B cell (primary cell): ENCODE measurements at regions not wholly inside any gene's neighbourhood (a gene's known extent, or its start where the extent isn't known, plus 50 kb on each side); places are given as distances from the start of the nearest gene placed in this dataset.

Experiments
- ATAC-seq: fragments of 200-7000 bp; cut with Tn5 transposase; one replicate; pipeline ENCODE4 v1.10.0; 2021; ENCODE audit warnings: low read depth, mild to moderate bottlenecking, moderate number of reproducible peaks, moderate library complexity
- CTCF ChIA-PET: fragments of 350-600 bp; sonication (Branson Sonifier 250); formaldehyde crosslinking; loops from one replicate; lab custom pipeline; 2021; ENCODE audit warnings: antibody characterized with exemption, inconsistent platforms; lab: Charles Lee
- POLR2A ChIA-PET: fragments of 350-600 bp; sonication (Branson Sonifier 250); formaldehyde crosslinking; loops from one replicate; lab custom pipeline; 2021; ENCODE audit warnings: antibody characterized with exemption; lab: Charles Lee
- DNase-seq: peaks from one replicate; pipeline ENCODE4 v3.0.0; 2013
- H2AFZ ChIP-seq: 2 replicates; pipeline ENCODE4 v1.6.1; 2012; ENCODE audit warnings: mild to moderate bottlenecking, low read depth, low read length; ENCODE audit not compliant: insufficient read depth, poor library complexity, severe bottlenecking
- H3K27ac ChIP-seq, 2 donors: 1 replicate in 1 of 2; 2 replicates in 1 of 2; pipeline ENCODE4 v1.5.1; 2012 to 2013; ENCODE audit warnings: low read length in 2 of 2, mild to moderate bottlenecking in 2 of 2, moderate library complexity in 1 of 2
- H3K27me3 ChIP-seq, 4 experiments: fragments of 200-600 bp in 1 of 4; sonication (generic) in 1 of 4; replicated peaks in 1 of 4; 1 replicate in 2 of 4; 2 replicates in 2 of 4; pipeline versions ENCODE4 v1.6.1 to v1.7.0; 2013 to 2016; ENCODE audit warnings: low read length in 3 of 4, mild to moderate bottlenecking in 2 of 4, mixed read lengths in 1 of 4, moderate library complexity in 1 of 4; ENCODE audit not compliant: insufficient read depth in 4 of 4, control insufficient read depth in 3 of 4; ENCODE audit errors: control extremely low read depth in 1 of 4
- H3K36me3 ChIP-seq, 2 experiments: replicated peaks in 1 of 2; 1 replicate in 1 of 2; 2 replicates in 1 of 2; pipeline versions ENCODE4 v1.6.1 to v1.7.1; 2013; ENCODE audit warnings: low read length in 1 of 2; ENCODE audit not compliant: insufficient read depth in 2 of 2, control insufficient read depth in 1 of 2; ENCODE audit errors: control extremely low read depth in 1 of 2, extremely low read depth in 1 of 2
- H3K4me1 ChIP-seq, 2 donors: fragments of 200-600 bp in 1 of 2; sonication (generic) in 1 of 2; 1 replicate in 1 of 2; 2 replicates in 1 of 2; pipeline versions ENCODE4 v1.5.1 to v1.6.1; 2013 to 2017; ENCODE audit warnings: low read length in 2 of 2; ENCODE audit not compliant: control insufficient read depth in 2 of 2, insufficient read depth in 2 of 2
- H3K4me2 ChIP-seq: replicated peaks from 2 replicates; pipeline ENCODE3; 2012; ENCODE audit warnings: mild to moderate bottlenecking, low read depth, low read length; ENCODE audit not compliant: poor library complexity, severe bottlenecking
- H3K4me3 ChIP-seq, 5 experiments: fragments of 200-600 bp in 1 of 5; sonication (generic) in 1 of 5; 1 replicate in 3 of 5; 2 replicates in 2 of 5; pipeline versions ENCODE4 v1.5.1 to v1.7.0; 2011 to 2016; ENCODE audit warnings: low read length in 4 of 5, mild to moderate bottlenecking in 4 of 5, low read depth in 2 of 5, control low read depth in 1 of 5, moderate library complexity in 1 of 5; ENCODE audit not compliant: insufficient read depth in 1 of 5; ENCODE audit errors: control extremely low read depth in 1 of 5, extremely low read depth in 1 of 5
- H3K79me2 ChIP-seq: fragments of 200-600 bp; sonication (generic); one replicate; pipeline ENCODE4 v1.6.0; 2016; ENCODE audit warnings: low read length; ENCODE audit not compliant: control insufficient read depth, insufficient read depth
- H3K9ac ChIP-seq: fragments of 200-600 bp; sonication (generic); 2 replicates; pipeline ENCODE4 v1.6.1; 2017; ENCODE audit warnings: mild to moderate bottlenecking, low read length, moderate library complexity
- H3K9me3 ChIP-seq, 3 donors: one replicate each; pipeline versions ENCODE4 v1.6.1 to v1.7.1; 2013; ENCODE audit warnings: low read length in 2 of 3; ENCODE audit not compliant: control insufficient read depth in 2 of 3, insufficient read depth in 1 of 3; ENCODE audit errors: control extremely low read depth in 1 of 3
- H4K20me1 ChIP-seq: 2 replicates; pipeline ENCODE4 v1.6.0; 2012; ENCODE audit warnings: mild to moderate bottlenecking, low read length; ENCODE audit not compliant: insufficient read depth, control insufficient read depth, poor library complexity, severe bottlenecking
- H3K27ac Mint-ChIP-seq: one replicate; pipeline ENCODE4 v1.8.0; 2021; ENCODE audit warnings: mixed read lengths
- H3K27me3 Mint-ChIP-seq: one replicate; pipeline ENCODE4 v1.8.0; 2021; ENCODE audit warnings: mixed read lengths
- H3K4me1 Mint-ChIP-seq: one replicate; pipeline ENCODE4 v1.8.0; 2021; ENCODE audit warnings: mixed read lengths
- H3K4me3 Mint-ChIP-seq: one replicate; pipeline ENCODE4 v1.8.0; 2021; ENCODE audit warnings: mixed read lengths
- H3K9me3 Mint-ChIP-seq: one replicate; pipeline ENCODE4 v1.8.0; 2022; ENCODE audit warnings: mixed read lengths; ENCODE audit not compliant: insufficient read depth
- CTCF ChIP-seq: fragments of 200-600 bp; IDR thresholded peaks from one replicate; pipeline ENCODE4 v1.8.0; 2022; ENCODE audit warnings: antibody characterized with exemption, mild to moderate bottlenecking
- EZH2 ChIP-seq: IDR thresholded peaks from 2 replicates; pipeline ENCODE4 v1.6.1; 2012; ENCODE audit warnings: borderline replicate concordance, low read depth, mild to moderate bottlenecking, moderate library complexity, low read length; ENCODE audit not compliant: insufficient read depth, poor library complexity, severe bottlenecking
- WGBS: methylation state at CpG from one replicate; pipeline ENCODE4 v1.1.5; 2013; ENCODE audit warnings: missing lambda C conversion rate; ENCODE audit not compliant: insufficient coverage; 5-methylcytosine and 5-hydroxymethylcytosine counted together
- intact Hi-C: fragments of 100-400 bp; cut with micrococcal nuclease; formaldehyde crosslinking; loops from one replicate; pipeline ENCODE4 v1.10.0; 2022

DNA sequence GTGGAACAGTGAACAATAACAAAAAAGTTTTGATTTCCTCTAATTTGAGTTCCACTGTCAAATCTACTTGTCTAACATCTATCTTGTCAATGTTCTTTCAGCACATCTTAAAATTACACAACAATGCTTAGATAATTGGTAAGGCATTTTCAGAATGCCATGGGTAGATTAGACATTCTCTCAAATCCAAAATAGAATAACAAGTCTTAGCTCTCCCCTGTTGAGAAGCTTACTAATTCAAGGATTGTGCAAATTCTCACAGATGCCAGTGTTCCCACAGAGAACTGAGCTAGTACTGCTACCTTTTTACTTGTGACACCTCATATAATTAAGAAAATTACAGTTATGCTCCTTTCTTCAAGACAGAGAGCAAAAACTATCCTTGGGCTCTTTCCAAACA is 2442.0 kb downstream of the PCDH7 start:
- H3K4me3 ChIP-seq: no peak overlapping the region
- DNase-seq (no peak), ATAC-seq (no peak)
- intact Hi-C loops: no loop called here
- no peaks in the 10 kb centered on the region for H3K9me3 ChIP-seq
- Mint-ChIP-seq H3K4me1 (no peaks in the 10 kb centered on the region), H3K27me3 (no peaks in the 10 kb centered on the region), H3K9me3 (peaks cover 2% of the 10 kb centered on the region), H3K4me3 (no peak overlapping the region), H3K27ac (no peak overlapping the region)
- TF ChIP-seq EZH2 (no peak), CTCF (no peak)
- ChIA-PET POLR2A (no interaction called here), CTCF (no interaction called here)
- no peaks in the 10 kb centered on the region for H3K27me3 ChIP-seq
- H3K4me2 ChIP-seq: no peak overlapping the region
- H3K4me1 ChIP-seq: no peaks in the 10 kb centered on the region
- H3K79me2 ChIP-seq: no peaks in the 10 kb centered on the region
- no peaks in the 10 kb centered on the region for H3K36me3 ChIP-seq
- H3K27ac ChIP-seq: no peak overlapping the region
- no peak overlapping the region for H2AFZ ChIP-seq
- H3K9ac ChIP-seq: no peak overlapping the region
- H4K20me1 ChIP-seq: no peaks in the 10 kb centered on the region

- Histone ChIP-seq H3K4me1 (no peaks in the 10 kb centered on the region), H3K4me3 (no peak overlapping the region), H4K20me1 (no peaks in the 10 kb centered on the region), H3K27ac (no peak overlapping the region), H3K27me3 (no peaks in the 10 kb centered on the region), H2AFZ (no peak overlapping the region), H3K9ac (no peak overlapping the region), H3K4me2 (no peak overlapping the region), H3K36me3 (no peaks in the 10 kb centered on the region), H3K9me3 (no peaks in the 10 kb centered on the region), H3K79me2 (no peaks in the 10 kb centered on the region)
- no peak for ATAC-seq
- ChIA-PET CTCF (no interaction called here), POLR2A (no interaction called here)
- H3K4me1 Mint-ChIP-seq: no peaks in the 10 kb centered on the region
- no peaks in the 10 kb centered on the region for H3K9me3 Mint-ChIP-seq
- H3K4me3 Mint-ChIP-seq: no peak overlapping the region
- intact Hi-C loops: no loop called here
- H3K27ac Mint-ChIP-seq: no peak overlapping the region
- WGBS: no CpG with 5 or more reads among the region's 1 CpG
- no peak for DNase-seq
- TF ChIP-seq EZH2 (no peak), CTCF (no peak)
- no peaks in the 10 kb centered on the region for H3K27me3 Mint-ChIP-seq
Observed at GRCh38 chr4:33171873-33172525, 2451.8 kb downstream of the PCDH7 start.
